Vagina (tissue), 2 donors: ENCODE measurements at regions not wholly inside any gene's neighbourhood (a gene's known extent, or its start where the extent isn't known, plus 50 kb on each side); places are given as distances from the start of the nearest gene placed in this dataset.

Experiments used
- CTCF ChIP-seq, 3 experiments: fragments of 450-650 bp in 2 of 3; fragments of 200-600 bp in 1 of 3; sonication (generic) in 1 of 3; IDR thresholded peaks; one replicate each; pipeline ENCODE4 v1.5.1; 2017 to 2019; ENCODE audit warnings: antibody characterized with exemption in 3 of 3, mild to moderate bottlenecking in 2 of 3, moderate library complexity in 2 of 3
- POLR2A ChIP-seq, 2 donors: fragments of 450-650 bp; IDR thresholded peaks; one replicate each; pipeline ENCODE4 v1.6.1; 2017; ENCODE audit warnings: antibody characterized with exemption in 2 of 2, mild to moderate bottlenecking in 2 of 2, moderate library complexity in 2 of 2

GRCh38 chr1:224495866-224496265 lies 61.3 kb upstream of the WDR26 start:
- TF ChIP-seq CTCF (IDR thresholded peaks at IDR 0.05) (no peak), POLR2A (IDR thresholded peaks at IDR 0.05) (no peak)
